Dermis microvascular lymphatic vessel endothelial cell (primary cell): ENCODE measurements at regions not wholly inside any gene's neighbourhood (a gene's known extent, or its start where the extent isn't known, plus 50 kb on each side); places are given as distances from the start of the nearest gene placed in this dataset.
A peak's percentile ranks its signal among the peaks of the same experiment; 100 is the strongest.

Source experiments
- DNase-seq, 2 donors: peaks; one replicate each; pipeline versions ENCODE4 v3.0.0 to v3.0.0-alpha.2; 2010; ENCODE audit warnings: low read depth in 2 of 2

DNA sequence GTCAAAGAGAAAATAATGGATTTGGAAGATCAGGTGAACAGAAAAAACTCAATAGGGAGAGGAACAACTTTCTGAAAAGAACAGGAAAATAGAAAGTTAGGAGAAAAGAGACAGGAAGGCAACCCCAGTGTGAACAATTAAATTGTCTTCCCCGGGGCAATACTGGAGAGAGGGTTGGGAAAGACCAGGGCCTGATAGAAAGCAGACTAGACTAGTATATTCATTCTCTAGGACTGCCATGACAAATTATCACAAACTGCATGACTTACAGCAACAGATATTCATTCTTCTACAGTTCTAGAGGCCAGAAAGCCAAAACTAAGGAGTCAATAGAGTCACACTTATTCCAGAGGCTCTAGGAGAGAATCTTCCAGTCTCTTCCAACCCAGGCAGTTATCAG lies 482.8 kb downstream of the SOX6 start:
- DNase-seq, result no peak

DNA sequence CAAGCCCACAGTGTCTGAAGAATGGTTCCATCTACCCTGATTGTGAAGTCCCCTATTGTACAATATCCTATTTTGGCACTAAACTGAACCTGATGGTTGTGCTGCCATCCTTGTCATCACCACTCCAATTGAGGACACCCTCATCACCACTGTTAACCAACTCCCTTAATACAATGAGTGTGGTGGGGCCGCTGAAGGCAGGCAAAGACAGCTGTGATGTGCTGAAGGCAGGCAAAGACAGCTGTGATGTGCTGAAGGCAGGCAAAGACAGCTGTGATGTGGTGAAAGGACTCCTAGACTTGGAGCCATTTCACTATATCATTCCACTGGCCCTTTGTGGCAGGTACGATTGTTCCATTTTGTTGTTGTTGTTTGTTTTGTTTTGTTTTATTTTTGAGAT lies 481.6 kb downstream of the SOX6 start:
- no peak for DNase-seq

DNA sequence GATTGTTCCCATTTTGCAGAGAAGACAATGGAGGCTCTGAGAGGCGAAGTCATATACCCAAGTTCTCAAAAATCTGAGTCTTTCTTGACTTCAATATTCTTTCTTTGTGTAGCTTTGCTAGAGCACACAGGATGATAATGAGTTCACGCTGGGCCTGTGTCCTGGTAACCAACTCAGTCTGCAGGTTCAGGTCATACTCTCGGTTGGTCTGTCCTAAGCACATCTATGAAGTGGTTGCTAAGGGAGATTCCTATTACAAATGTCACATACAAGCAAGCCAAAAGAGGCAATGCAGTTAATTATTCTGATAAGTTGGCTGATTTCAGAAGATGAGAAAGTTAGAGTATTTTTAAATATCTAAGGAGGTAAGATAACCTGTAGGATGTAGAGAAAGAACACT lies 481.0 kb downstream of the SOX6 start:
- DNase-seq, result no peak

DNA sequence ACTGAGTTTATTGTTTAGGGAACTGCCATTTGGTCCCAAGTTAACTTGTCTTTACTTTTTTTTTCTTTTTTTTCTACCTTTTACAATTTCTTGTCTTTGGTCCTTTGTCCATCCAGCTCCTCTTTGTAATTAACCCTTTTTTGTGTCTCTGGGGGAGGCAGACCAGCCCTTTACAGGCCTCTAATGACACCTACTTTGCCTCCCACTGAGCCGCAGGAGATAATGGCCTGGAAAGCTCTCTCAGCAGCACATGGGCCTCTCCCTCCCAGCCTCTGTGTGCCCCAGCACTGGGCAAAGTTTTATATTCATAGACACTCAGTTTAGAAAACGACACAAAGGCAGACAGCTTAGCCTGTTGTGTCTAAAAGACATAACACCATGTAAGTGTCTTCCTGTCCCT lies 480.4 kb downstream of the SOX6 start:
- DNase-seq, result no peak

DNA sequence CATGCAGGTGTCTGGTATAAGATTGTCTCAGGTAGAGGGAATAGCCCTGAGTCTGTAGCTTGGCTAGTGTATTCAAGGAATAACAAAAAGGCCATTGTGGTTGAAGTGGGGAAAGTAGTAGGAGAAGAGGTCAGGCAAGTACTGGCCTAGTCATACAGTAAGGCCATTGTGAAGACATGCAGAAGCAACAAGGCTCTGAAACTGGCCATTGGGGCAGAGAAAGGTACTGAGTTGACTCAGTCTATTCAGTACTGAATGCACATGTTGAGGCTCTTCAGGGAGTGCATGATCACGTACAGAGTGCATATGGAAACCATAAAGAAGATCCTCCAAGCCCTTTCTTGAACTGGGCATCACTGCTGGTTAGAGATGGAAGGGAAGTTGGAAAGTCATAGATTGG lies 477.6 kb downstream of the SOX6 start:
- no peak for DNase-seq

DNA sequence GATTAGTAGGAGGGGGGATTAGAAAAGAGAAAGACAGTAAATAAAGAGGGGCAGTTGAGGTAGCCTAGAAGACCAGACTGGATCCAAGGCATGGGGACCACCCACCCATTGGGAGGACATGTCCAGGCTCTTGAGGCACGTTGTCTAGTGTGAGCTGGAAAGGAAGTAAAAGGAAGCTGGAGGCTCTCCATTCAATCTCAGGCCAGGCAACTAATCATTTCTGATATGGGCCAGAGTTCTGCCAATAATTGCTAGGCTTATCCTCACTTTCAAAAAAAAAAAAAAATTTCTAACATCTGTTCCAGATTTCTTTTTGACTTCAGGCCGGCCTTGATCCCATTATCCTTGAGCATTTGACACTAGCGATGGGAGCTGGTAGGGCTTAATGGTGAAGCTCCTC lies 476.1 kb downstream of the SOX6 start:
- no peak for DNase-seq

DNA sequence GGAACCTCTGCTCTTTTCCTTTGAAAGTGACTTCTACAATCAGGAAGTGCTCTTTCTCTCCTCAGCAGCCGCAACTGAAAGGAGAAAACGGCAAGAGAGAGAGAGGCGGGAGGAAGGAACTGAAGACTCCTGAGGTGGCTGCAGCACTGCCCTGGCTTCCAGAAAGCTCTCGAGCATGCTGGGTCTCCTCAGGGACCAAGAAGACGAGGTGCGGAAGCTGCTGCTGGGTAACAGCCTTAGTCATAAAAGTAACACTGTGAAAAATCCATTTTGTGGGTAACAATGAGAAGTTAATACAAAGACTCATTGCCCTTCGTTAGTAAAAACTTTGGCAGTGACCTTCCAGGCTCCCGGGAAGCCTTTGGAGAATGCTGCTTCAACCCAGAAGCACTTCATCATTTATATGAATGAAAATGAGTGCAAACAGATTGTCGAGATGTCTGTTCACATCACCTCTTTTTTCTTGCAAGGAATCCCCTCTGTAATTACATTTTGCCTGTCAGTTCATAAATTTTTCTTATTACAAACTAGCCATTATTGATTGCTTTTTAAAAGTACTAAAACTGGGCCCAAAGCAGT lies 473.4 kb downstream of the SOX6 start:
- no peak for DNase-seq

DNA sequence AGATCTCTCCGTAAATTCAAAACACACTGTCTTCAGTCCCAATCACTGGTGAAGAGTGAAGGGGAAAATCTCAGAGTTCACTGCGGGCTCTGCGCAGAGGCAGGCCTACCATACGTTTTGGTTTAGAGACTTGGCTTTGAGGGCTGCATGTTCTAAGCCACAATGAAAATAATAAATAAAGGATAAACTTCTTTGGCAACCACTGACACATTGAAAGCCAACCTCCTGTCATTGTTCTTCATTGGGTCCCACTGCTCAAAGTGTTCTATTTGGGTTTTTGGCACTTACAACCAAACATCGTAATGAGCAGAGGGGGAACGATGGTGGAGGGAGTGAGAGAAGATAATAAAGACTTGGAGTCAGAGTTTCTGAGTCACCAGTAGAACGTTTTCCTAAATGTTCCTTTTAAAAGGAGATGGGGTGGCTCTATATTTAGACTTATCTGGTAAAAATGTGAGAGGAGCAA lies 472.9 kb downstream of the SOX6 start:
- no peak for DNase-seq

DNA sequence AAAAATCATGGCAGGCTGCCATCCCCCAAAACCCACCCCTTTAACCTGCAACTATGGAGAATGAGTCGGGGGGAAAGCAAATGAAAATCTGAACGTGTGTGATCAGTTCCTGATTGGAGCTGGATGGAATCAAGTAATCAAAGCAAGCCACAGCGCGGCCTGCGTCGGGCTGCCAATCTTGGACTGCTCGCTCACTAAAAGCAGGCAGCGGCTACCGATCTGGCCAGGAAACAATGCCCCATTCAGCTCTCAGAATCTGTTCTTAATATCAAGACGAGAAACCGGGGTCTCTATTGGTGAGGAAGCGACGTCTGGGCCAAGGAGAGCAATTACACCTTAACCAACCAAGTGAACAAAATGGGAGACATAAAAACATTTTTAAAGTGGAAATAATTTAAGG lies 472.2 kb downstream of the SOX6 start:
- DNase-seq, result no peak

DNA sequence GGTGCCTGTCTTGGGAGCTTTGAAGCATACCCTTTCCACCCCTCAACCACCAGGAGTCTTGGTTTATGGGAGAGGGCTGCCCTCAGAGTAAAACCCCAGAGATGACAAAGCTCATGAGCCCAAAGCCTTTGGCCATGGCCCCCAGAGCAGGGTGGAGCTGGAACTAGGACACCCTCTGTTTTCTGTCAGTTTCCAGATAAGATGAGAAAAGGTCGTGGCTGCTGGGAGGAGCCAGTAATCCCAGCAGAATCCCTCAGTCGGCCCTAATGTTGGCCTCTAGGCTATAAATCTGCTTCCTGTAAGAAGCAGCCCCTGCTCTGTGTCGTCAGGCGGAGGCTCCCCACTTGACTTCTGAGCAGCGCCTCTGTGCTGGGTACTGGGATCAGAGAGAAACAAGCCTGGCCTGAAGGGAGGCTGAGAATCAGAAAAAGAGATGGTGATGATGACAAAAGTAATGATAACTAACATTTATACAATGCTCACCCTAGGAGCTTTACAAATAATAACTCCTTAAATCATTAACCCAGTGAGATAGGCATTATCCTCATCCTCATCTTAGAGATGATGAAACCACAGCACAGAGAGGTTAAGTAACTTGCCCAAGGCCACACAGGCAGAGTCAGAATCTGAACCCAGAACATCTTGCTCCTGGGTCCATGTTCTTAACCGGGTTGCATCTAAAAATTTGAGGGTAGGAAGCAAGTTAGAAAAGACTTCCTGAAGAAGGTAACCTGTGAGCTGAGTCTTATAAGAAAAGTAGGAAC lies 471.4 kb downstream of the SOX6 start:
- no peak for DNase-seq

DNA sequence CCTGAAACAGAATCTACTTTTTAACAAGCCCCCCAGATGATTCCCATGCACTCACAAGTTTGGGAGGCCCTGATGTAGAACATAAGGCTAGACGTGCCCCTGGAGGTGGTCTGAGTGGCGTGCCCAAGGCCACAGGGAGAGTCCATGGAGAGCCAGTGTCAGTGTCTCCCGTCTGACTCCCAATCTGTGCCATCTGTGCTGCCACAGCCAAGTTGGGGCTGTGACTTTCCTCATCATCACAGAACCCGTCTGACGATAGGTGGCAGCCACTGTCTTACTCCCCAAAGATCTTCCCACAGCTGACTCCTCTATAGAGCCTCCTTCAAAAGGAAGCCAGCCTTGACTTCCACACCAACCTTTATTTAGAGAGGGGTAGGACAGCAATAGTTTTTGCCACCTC lies 470.5 kb downstream of the SOX6 start:
- no peak for DNase-seq

DNA sequence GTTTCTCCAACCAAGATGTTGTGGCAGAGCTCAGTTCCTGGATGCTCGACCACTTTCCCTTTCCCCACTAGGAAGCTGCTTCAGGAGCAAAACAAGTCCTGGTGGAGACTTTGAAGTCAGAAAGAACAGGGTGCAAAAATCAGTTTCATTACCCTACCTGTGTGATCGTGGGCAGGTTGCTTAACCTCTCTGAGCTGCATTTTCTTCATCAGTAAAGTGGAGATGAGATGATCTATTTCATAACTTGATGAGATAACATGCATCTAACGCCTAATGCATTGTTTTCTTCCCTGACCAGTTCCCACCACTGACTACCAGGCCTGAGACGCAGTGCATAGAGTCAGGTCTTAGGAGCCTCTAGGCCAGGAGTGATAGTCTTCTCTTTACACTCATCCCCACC lies 470.0 kb downstream of the SOX6 start:
- DNase-seq, result no peak

DNA sequence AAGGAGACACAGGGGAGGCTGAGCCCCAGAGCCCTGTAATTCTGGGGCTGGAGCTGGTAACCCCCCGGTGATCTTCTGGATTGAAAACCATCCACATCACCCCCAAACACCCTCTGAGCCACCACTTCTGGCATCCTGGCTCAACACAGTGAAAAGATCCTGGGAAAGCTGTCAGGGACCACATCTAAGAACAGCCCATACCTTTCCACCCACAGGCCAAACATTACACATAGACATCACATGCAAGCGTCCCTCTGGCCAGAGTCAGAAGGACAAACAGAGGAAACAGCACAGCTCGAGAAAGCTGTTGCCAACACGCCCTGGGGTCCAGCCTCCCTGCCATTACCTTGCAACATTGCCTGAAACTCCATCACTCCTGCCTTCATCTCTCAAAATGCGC lies 469.5 kb downstream of the SOX6 start:
- DNase-seq, result no peak

DNA sequence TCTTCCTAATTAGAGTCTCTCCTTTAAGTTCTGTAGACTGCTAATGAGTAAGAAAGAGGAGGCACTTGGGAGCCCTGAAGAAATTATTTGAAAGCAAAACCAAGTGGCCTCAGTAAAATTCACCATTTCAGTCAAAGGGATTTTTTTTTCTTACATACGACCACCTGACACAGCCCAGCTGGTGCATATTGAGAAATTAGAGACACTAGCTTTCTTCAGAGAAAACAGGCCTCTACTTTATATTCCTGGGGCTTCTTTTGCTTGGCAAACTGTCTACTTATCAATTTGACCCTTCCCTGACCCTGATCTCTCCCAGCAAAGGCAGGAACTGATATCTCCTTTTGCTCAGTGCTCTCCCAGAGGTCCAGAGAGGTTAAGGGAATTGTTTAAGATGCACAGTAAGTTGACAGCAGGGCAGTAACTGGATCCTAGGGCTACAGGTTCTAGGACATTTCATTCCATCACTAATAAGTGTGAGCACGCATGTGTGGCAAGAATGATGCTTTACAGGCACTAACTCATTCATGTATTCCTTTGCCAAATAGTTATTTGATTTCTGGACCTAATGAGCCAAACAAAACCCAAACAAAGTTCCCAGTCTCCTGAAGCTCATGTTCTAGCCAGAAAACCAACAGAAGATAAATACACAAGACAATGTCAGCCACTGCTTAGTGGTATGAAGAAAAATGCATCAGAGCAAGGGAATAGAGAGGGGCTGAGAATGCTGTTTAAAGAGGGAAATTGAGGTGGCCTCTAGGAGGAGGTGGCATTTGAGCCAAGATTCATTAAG lies 467.6 kb downstream of the SOX6 start:
- no peak for DNase-seq

DNA sequence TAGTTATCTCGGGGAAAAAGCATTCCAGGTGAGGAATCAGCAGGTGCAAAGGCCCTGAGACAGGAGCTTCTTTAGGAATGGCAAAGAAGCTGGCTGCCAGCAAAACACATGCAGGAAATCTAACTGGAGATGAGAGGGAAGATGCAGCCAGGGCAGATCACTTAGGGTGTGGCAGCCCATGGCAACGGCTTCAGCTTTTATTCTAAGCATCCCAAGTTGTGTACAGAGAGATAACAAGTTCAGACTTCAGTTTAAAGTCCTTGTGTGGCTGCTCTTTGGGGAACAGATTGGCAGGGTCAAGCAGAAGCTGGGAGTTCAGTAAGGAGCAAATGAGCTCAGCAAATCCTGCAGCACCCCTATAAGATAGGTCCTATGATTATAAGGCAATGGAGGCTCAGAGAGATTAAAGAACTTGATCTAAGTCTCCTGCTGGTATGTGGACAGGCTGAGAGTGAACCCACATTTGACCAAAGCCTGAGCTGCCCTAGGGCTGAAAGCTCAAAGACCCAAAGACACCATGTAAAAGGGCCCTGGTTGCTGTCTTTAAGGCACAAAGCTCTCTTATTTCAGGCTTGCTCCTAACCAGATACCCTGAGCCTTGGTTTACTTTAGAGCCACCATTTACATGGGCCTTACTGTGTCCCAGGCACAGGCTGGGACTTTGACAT lies 466.8 kb downstream of the SOX6 start:
- no peak for DNase-seq

DNA sequence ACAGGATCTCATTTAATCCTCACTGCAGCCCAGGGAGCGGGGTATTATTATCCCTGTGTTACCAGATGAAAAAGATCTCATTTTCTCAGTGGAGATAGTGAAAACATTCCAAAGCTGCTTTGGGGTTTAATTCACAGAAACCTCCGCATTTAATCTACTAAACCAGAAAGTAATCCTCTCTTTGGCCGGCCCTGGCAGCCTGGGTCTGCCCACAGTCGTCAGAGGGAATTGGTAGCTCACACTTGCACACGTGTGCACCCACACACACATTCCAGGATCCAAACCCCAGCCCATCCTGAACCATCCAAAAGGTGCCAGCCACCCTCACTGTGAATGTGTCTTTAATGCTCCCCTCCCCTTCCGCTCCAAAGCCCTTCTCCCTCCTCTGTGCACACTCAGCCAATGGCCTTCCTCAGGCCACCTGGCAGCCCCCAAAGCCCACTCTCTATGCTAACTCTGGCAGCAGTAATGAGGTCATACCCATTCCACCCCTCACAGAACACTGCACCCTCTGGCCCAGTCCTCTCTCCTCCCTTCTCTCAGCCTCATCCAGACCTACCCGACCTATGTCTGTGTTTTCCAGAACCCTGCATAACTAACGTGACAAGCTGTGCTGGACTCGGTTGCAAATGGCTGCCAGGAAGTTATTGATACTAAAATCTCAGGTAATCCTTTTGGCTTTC lies 466.2 kb downstream of the SOX6 start:
- DNase-seq, result no peak

DNA sequence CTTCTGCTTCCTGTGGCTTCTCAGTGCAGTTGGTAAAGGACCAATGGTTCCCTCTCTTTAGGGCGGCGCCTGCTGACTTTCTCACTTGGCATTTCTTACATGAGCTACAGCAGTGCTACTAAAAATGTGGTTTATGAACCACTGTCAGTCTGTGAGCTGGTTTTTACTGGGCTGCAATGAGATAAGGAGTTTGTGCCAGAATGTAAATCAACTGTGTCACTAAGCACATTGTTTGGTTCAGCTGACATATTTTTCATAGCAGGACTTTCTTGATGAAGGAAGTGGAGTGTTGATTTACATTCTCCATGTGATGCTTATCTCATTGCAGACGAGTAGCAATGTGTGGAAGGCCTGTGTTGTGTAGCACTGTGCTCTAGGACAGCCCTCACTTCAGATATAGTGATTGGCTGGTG lies 463.3 kb downstream of the SOX6 start:
- DNase-seq, result peak; percentile 1 to 20

DNA sequence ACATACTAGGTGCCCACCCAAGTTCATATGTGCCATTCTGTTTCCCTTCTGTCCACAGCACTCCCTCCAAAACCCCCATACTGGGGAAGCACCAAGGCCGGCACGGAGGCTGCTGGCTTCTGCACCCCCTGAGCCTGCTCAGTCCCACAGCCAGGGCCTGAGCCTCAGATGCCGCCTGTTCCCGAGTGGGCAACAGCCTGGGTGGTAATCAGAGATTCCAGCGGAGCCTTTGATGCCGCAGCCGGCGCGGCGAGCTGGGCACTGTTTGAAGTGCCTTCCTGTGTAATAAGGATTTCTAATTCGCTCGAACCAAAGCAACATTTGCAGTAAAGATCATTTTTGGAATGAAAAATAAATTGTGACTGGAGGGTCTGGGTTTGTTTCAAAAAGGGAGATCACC lies 460.3 kb downstream of the SOX6 start:
- DNase-seq, result no peak

DNA sequence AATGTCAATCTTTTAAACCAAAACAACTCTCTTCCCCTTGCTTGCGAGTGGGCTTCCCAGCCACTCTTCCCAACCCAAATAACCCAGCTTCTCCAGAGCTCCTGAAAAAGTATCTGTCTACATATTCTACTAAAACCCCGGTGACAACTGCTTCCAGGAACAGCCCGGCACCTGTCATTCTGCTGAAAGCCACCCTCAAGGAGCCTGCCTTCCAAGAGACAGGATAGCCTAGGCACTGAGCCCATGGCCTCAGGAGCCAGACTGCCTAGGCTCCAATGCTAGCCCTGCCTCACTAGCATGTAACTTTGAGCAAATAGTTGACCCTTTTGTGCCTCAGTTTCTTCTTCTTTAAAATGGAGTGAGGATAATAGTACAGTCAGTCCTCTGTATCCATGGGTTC lies 459.8 kb downstream of the SOX6 start:
- DNase-seq, result no peak

DNA sequence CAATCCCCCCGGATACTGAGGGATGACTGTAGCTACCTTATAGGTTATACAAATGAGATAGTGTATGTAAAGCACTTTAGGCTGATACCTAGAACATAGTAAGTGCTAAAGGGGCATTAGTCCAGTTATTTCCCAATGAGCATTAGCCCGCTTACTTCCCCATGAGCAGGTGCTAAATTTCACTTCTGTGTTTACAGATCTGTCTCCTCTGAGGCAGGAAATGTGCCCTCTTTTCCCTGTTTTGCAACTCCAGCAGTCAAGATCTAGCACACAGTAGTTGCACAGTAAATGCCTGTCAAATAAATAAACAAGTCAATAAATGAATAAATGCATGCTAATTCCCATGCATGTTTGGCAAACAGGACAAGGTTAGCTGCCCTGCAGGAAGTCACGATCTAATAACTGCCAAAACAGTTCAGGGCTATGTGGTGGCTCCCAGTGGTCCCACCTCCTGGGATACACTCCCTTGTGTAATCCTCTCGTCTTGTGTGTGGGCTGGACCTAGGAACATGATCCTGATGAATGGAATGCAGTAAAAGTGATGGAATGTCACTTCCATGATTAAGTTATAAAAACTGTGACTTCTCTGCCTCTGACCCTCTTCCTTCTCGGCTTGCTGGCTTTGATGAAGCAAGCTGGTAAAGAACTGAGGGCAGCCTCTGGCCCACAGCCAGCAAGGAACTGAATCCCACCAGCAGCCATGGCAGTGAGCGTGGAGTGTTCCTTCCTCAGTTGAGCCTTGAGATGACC lies 459.0 kb downstream of the SOX6 start:
- no peak for DNase-seq

DNA sequence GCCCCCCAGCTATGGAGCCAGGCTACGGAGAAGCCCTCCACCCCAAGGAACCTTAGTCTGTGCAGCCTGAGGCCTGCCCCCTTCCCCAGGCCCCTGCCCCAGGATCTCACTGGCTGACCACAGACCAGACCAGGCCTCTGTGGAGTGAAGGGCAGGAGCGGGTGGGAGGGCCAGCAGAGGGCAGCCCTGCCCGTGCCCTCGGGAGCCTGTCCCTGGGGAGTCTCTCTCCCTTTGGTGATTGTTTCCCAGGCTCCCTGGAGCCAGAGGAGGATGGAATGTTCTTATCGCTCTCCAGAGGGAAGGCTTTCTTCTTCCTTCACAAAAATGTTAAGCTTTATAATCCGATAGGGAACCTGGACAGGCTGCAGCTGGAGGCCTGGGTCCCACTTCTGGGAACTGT lies 455.3 kb downstream of the SOX6 start:
- no peak for DNase-seq
